VCaP (cell line): ENCODE measurements at regions not wholly inside any gene's neighbourhood (a gene's known extent, or its start where the extent isn't known, plus 50 kb on each side); places are given as distances from the start of the nearest gene placed in this dataset.

ENCODE experiments used
- H3K27ac ChIP-seq: fragments of 450-650 bp; 2 replicates; pipeline ENCODE4 v1.5.1; 2017
- TF ChIP-seq, protein P1 (sequence below): fragments of 450-650 bp; conservative IDR thresholded peaks from 2 replicates; pipeline ENCODE4 v1.5.1; 2017; ENCODE audit warnings: mild to moderate bottlenecking, moderate library complexity

- no peak overlapping the region for H3K27ac ChIP-seq
- TF ChIP-seq, protein P1, sequence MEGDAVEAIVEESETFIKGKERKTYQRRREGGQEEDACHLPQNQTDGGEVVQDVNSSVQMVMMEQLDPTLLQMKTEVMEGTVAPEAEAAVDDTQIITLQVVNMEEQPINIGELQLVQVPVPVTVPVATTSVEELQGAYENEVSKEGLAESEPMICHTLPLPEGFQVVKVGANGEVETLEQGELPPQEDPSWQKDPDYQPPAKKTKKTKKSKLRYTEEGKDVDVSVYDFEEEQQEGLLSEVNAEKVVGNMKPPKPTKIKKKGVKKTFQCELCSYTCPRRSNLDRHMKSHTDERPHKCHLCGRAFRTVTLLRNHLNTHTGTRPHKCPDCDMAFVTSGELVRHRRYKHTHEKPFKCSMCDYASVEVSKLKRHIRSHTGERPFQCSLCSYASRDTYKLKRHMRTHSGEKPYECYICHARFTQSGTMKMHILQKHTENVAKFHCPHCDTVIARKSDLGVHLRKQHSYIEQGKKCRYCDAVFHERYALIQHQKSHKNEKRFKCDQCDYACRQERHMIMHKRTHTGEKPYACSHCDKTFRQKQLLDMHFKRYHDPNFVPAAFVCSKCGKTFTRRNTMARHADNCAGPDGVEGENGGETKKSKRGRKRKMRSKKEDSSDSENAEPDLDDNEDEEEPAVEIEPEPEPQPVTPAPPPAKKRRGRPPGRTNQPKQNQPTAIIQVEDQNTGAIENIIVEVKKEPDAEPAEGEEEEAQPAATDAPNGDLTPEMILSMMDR = no peak
Measured at GRCh38 chr3:106056931-106057330, 188.1 kb upstream of the CBLB start.

DNA sequence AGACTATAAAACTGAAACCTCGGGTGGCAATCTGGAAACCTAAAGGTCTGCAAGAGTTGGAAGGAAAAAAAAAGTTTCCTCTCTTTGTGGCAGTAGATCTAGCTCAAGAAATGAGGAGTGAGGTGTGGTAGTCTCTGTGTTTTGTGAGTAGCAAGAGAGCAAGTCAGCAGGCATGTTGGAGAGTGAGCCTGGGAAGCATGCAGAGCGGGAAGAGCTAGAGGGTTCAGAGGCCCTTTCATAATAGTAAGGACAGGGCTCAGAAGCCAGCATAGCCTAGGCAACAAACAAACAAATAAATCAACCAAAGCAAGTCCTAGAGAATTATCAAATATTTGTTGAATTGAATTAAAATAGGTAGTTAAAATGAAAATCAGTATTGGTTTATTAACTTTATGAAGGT is 189.7 kb upstream of the CBLB start:
- TF ChIP-seq, protein P1 = no peak
- H3K27ac ChIP-seq = no peak overlapping the region

DNA sequence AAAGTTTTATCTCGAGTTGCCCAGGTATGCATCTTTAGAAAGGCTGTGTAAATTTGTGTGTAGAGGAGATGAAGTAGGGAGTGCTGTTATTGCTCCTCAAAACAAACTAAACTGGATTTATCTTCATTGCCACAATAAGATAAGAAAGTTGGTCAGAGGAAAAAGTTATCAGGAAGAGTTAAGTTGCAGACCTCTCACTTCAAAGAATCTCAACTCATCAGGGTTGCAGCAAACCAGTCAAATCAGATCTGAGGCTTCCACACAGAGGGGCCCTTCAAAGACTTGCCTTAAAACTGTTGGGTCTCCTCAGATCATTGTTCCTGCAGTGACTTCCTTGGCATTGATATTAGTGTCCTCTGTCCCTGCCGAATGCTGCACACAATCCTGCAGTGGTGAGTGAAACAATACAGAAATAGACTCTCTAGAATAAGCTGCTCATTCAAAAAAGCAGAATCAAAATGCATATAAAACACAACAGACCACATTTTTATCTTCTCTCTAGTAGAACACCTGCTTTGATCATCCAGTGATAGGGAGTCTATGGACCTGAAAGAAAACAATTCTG is 191.2 kb upstream of the CBLB start:
- TF ChIP-seq, protein P1 = no peak
- no peak overlapping the region for H3K27ac ChIP-seq

GRCh38 chr3:106063909-106064308 is 195.1 kb upstream of the CBLB start:
- TF ChIP-seq, protein P1 = no peak

GRCh38 chr3:106065831-106066230 is 197.0 kb upstream of the CBLB start:
- no peak overlapping the region for H3K27ac ChIP-seq
- TF ChIP-seq, protein P1 = no peak

More at GRCh38 chr3:106063909-106064308, 195.1 kb upstream of the CBLB start:
- H3K27ac ChIP-seq = no peak overlapping the region

DNA sequence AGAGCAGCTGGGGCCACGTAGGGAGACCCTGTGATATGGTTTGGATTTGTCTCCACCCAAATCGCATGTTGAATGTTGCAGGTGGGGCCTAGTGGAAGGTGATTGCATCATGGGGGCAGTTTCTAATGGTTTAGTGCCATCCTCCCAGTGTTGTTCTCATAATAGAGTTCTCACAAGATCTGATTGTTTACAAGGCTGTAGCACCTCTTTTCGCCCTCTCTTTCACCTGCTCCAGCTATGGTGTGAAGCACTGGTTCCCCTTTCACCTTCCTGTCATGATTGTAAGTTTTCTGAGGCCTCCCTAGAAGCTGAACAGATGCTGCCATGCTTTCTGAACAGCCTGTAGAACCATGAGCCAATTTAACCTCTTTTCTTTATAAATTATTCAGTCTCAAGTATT is 198.9 kb upstream of the CBLB start:
- H3K27ac ChIP-seq = no peak overlapping the region

DNA sequence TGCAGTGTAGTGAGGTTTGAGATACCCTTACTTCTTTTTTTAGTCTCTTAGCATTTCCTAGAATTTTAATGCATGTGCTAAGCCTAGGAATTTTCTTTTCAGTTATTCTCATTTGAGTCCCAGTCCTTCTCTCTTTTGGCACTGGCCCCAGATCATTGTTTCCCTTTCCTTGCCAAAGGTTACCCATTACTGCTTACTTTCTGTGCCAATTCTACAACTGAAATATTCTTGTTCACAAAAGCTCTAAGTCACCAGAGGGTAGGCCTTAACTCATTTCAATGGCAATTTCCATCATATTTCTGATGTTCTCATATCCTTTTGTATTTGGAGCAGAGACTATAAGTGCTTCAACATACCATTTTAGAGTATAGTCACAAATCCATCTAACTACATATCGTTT is 199.6 kb upstream of the CBLB start:
- TF ChIP-seq, protein P1 = no peak
- no peak overlapping the region for H3K27ac ChIP-seq

More for the DNA sequence above, 198.9 kb upstream of the CBLB start:
- TF ChIP-seq, protein P1 = no peak
